ENCODE measurements at regions not wholly inside any gene's neighbourhood (a gene's known extent, or its start where the extent isn't known, plus 50 kb on each side); places are given as distances from the start of the nearest gene placed in this dataset.

- Histone ChIP-seq H3K9me3 (no peaks in the 10 kb centered on the region), H3K36me3 (no peaks in the 10 kb centered on the region), H3K27me3 (no peaks in the 10 kb centered on the region), H3K4me3 (no peak overlapping the region), H3K27ac (no peak overlapping the region), H3K4me1 (no peaks in the 10 kb centered on the region)
- intact Hi-C loops (cut with DNase I) = no loop called here
- TF ChIP-seq, protein P1, sequence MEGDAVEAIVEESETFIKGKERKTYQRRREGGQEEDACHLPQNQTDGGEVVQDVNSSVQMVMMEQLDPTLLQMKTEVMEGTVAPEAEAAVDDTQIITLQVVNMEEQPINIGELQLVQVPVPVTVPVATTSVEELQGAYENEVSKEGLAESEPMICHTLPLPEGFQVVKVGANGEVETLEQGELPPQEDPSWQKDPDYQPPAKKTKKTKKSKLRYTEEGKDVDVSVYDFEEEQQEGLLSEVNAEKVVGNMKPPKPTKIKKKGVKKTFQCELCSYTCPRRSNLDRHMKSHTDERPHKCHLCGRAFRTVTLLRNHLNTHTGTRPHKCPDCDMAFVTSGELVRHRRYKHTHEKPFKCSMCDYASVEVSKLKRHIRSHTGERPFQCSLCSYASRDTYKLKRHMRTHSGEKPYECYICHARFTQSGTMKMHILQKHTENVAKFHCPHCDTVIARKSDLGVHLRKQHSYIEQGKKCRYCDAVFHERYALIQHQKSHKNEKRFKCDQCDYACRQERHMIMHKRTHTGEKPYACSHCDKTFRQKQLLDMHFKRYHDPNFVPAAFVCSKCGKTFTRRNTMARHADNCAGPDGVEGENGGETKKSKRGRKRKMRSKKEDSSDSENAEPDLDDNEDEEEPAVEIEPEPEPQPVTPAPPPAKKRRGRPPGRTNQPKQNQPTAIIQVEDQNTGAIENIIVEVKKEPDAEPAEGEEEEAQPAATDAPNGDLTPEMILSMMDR (IDR thresholded peaks at IDR 0.05) = no peak
- no peak for DNase-seq (ENCODE audit: low spot score in 2 of 2)
Measured at GRCh38 chr2:75790121-75790813, 79.6 kb upstream of the GCFC2 start.

- TF ChIP-seq, protein P1 (IDR thresholded peaks at IDR 0.05) = no peak
- Histone ChIP-seq H3K27me3 (no peaks in the 10 kb centered on the region), H3K27ac (no peak overlapping the region), H3K4me3 (no peak overlapping the region), H3K9me3 (no peaks in the 10 kb centered on the region), H3K4me1 (no peaks in the 10 kb centered on the region), H3K36me3 (no peaks in the 10 kb centered on the region)
- DNase-seq (ENCODE audit: low spot score in 2 of 2) = no peak
- intact Hi-C loops (cut with DNase I) = no loop called here
Measured at GRCh38 chr2:75788902-75789301, 78.2 kb upstream of the GCFC2 start.

GRCh38 chr2:75788154-75788553, 77.4 kb upstream of the GCFC2 start:
- no peaks in the 10 kb centered on the region for H3K9me3 ChIP-seq
- no peaks in the 10 kb centered on the region for H3K4me1 ChIP-seq
- H3K4me3 ChIP-seq = no peak overlapping the region
- intact Hi-C loops (cut with DNase I) = no loop called here
- TF ChIP-seq, protein P1 (IDR thresholded peaks at IDR 0.05) = no peak
- H3K27me3 ChIP-seq = no peaks in the 10 kb centered on the region
- H3K36me3 ChIP-seq = no peaks in the 10 kb centered on the region
- DNase-seq (ENCODE audit: low spot score in 2 of 2) = no peak
- no peak overlapping the region for H3K27ac ChIP-seq

- TF ChIP-seq, protein P1 (IDR thresholded peaks at IDR 0.05) = peak in 2 of 3 experiments; percentile 11 to 32
- no peak overlapping the region for H3K4me3 ChIP-seq
- no peak overlapping the region for H3K27ac ChIP-seq
- H3K9me3 ChIP-seq = no peaks in the 10 kb centered on the region
- no peaks in the 10 kb centered on the region for H3K36me3 ChIP-seq
- intact Hi-C loops (cut with DNase I) = no loop called here
- DNase-seq (ENCODE audit: low spot score in 2 of 2) = no peak
- H3K4me1 ChIP-seq = no peaks in the 10 kb centered on the region
- H3K27me3 ChIP-seq = no peaks in the 10 kb centered on the region
Measured at GRCh38 chr2:75787532-75788132, 76.9 kb upstream of the GCFC2 start.

GRCh38 chr2:75775311-75775823, 64.7 kb upstream of the GCFC2 start:
- intact Hi-C loops (cut with DNase I) = no loop called here
- TF ChIP-seq, protein P1 (IDR thresholded peaks at IDR 0.05) = no peak
- no peaks in the 10 kb centered on the region for H3K27me3 ChIP-seq
- no peak overlapping the region for H3K4me3 ChIP-seq
- H3K27ac ChIP-seq = no peak overlapping the region
- H3K9me3 ChIP-seq = no peaks in the 10 kb centered on the region
- no peaks in the 10 kb centered on the region for H3K4me1 ChIP-seq
- H3K36me3 ChIP-seq = no peaks in the 10 kb centered on the region
- DNase-seq (ENCODE audit: low spot score in 2 of 2) = no peak

All from ascending aorta (tissue), 2 donors.